ENCODE measurements at regions not wholly inside any gene's neighbourhood (a gene's known extent, or its start where the extent isn't known, plus 50 kb on each side); places are given as distances from the start of the nearest gene placed in this dataset.

DNA sequence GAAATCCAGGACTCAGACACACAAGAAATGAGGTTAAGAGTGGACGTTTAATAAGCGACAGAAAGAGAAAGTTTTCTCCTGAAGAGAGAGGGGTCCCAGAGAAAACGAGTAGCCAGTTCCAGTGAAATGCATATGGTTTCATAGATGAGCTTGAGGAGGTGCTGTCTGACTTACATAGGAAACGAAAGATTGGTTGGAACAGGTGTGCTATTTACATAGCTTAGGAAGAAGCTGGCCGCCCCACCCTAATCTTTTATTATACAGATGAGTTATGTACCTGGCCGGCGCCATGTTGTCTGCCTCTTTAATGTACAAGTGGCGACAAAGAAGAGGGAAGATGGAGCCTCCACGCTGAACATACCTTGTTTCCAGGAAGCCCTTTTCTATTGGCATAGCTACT is 223.0 kb downstream of the SLC6A15 start:
- H3K4me1 ChIP-seq, result no peaks in the 10 kb centered on the region
- no peak for FAIRE-seq
- no peak overlapping the region for H3K4me2 ChIP-seq
- WGBS (ENCODE audit: missing lambda C conversion rate), result 33% methylated on average over 9 of the region's 9 CpGs
- no peak for DNase-seq (ENCODE audit: low read depth in 1 of 2, low spot score in 1 of 2)
- no peak for ATAC-seq
- H3K9me3 ChIP-seq, result no peaks in the 10 kb centered on the region
- no peak overlapping the region for H3K4me3 ChIP-seq
- POLR2A ChIA-PET, result no interaction called here
- TF ChIP-seq PHF8 (IDR thresholded peaks at IDR 0.05; ENCODE audit: borderline replicate concordance, low read depth) (no peak), MAZ (IDR thresholded peaks at IDR 0.05; ENCODE audit: borderline replicate concordance, low read depth, low read length) (no peak), HEYL (CRISPR knock-in tag; IDR thresholded peaks at IDR 0.05) (no peak), BHLHE40 (IDR thresholded peaks at IDR 0.05; ENCODE audit: low read depth, low read length) (no peak), BCL3 (IDR thresholded peaks at IDR 0.05) (no peak), MYC (IDR thresholded peaks at IDR 0.05; ENCODE audit: borderline replicate concordance, low read length) (no peak), HMGXB4 (CRISPR knock-in tag; IDR thresholded peaks at IDR 0.05; ENCODE audit: borderline replicate concordance) (no peak), POLR2AphosphoS2 (conservative IDR thresholded peaks at IDR 0.05; ENCODE audit: low read length) (no peak), KDM1A (IDR thresholded peaks at IDR 0.05; ENCODE audit: low read depth) (no peak), HOXB13 (CRISPR knock-in tag; IDR thresholded peaks at IDR 0.05; ENCODE audit: low read depth) (no peak), ZC3H11A (IDR thresholded peaks at IDR 0.05) (no peak), POLR2A (IDR thresholded peaks at IDR 0.05; ENCODE audit: low read length) (no peak), ATOH8 (CRISPR knock-in tag; IDR thresholded peaks at IDR 0.05; ENCODE audit: low read depth) (no peak), HOXA7 (CRISPR knock-in tag; IDR thresholded peaks at IDR 0.05) (no peak), FOXS1 (CRISPR knock-in tag; IDR thresholded peaks at IDR 0.05) (no peak)
- TF ChIP-seq, protein P1, sequence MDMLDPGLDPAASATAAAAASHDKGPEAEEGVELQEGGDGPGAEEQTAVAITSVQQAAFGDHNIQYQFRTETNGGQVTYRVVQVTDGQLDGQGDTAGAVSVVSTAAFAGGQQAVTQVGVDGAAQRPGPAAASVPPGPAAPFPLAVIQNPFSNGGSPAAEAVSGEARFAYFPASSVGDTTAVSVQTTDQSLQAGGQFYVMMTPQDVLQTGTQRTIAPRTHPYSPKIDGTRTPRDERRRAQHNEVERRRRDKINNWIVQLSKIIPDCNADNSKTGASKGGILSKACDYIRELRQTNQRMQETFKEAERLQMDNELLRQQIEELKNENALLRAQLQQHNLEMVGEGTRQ (IDR thresholded peaks at IDR 0.05), result no peak
- TF ChIP-seq, protein P2, sequence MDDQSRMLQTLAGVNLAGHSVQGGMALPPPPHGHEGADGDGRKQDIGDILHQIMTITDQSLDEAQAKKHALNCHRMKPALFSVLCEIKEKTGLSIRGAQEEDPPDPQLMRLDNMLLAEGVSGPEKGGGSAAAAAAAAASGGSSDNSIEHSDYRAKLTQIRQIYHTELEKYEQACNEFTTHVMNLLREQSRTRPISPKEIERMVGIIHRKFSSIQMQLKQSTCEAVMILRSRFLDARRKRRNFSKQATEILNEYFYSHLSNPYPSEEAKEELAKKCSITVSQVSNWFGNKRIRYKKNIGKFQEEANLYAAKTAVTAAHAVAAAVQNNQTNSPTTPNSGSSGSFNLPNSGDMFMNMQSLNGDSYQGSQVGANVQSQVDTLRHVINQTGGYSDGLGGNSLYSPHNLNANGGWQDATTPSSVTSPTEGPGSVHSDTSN (IDR thresholded peaks at IDR 0.05), result no peak
- CTCF ChIA-PET, result no interaction called here
- H3K27ac ChIP-seq, result no peak overlapping the region

DNA sequence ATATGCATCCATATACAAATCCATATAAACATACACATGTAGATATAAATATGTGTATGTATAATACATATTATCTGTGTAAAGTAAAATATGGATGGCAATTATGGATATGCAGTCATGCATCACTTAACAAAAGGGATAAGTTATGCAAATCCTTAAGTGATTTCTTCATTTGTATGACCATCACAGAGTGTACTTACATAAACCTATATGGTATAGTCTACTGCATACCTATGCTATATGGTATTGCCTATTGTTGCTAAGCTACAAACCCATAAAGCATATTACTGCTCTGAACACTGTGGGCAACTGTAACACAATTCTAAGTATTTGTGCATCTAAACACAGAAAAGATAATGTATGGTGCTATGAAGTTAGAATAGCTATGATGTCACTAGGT is 227.2 kb downstream of the SLC6A15 start:
- Histone ChIP-seq H3K4me2 (no peak overlapping the region), H3K4me3 (no peak overlapping the region), H3K4me1 (no peaks in the 10 kb centered on the region), H3K27ac (no peak overlapping the region), H3K9me3 (no peaks in the 10 kb centered on the region)
- no peak for DNase-seq (ENCODE audit: low read depth in 1 of 2, low spot score in 1 of 2)
- ATAC-seq, result no peak
- ChIA-PET CTCF (interaction anchor here (1.1 kb wide), 1 partner anchor 15 kb away, joined by 3 read pairs; no protein-coding TSS in a partner anchor), POLR2A (no interaction called here)
- TF ChIP-seq FOSB (CRISPR knock-in tag; IDR thresholded peaks at IDR 0.05) (no peak), ZFP36 (IDR thresholded peaks at IDR 0.05; ENCODE audit: borderline replicate concordance, partially characterized antibody) (no peak), POLR2A (IDR thresholded peaks at IDR 0.05; ENCODE audit: low read length) (no peak), ATOH8 (CRISPR knock-in tag; IDR thresholded peaks at IDR 0.05; ENCODE audit: low read depth) (no peak)
- FAIRE-seq, result no peak

All from A549 (cell line).